ENCODE measurements at regions not wholly inside any gene's neighbourhood (a gene's known extent, or its start where the extent isn't known, plus 50 kb on each side); places are given as distances from the start of the nearest gene placed in this dataset.

GRCh38 chr3:162193148-162194095 is 696.8 kb downstream of the OTOL1 start:
- no peak for DNase-seq (ENCODE audit: low spot score)

- no peak for DNase-seq (ENCODE audit: low spot score)
These were observed 698.5 kb downstream of the OTOL1 start for GRCh38 chr3:162195147-162195546.

GRCh38 chr3:162196964-162197363 is 700.4 kb downstream of the OTOL1 start:
- no peak for DNase-seq (ENCODE audit: low spot score)

GRCh38 chr3:162200836-162201235 is 704.2 kb downstream of the OTOL1 start:
- no peak for DNase-seq (ENCODE audit: low spot score)

- no peak for DNase-seq (ENCODE audit: low spot score)
These were observed 710.0 kb downstream of the OTOL1 start for GRCh38 chr3:162206648-162207047.

GRCh38 chr3:162211470-162211869 is 714.9 kb downstream of the OTOL1 start:
- no peak for DNase-seq (ENCODE audit: low spot score)

- DNase-seq (ENCODE audit: low spot score): no peak
These were observed 716.6 kb downstream of the OTOL1 start for GRCh38 chr3:162213196-162213595.

- DNase-seq (ENCODE audit: low spot score): no peak
These were observed 717.3 kb downstream of the OTOL1 start for GRCh38 chr3:162213956-162214355.

- DNase-seq (ENCODE audit: low spot score): no peak
These were observed 721.0 kb downstream of the OTOL1 start for GRCh38 chr3:162217647-162218046.

- no peak for DNase-seq (ENCODE audit: low spot score)
These were observed 721.9 kb downstream of the OTOL1 start for GRCh38 chr3:162218479-162218878.

- DNase-seq (ENCODE audit: low spot score): no peak
These were observed 728.1 kb downstream of the OTOL1 start for GRCh38 chr3:162224746-162225145.

GRCh38 chr3:162236949-162237348 is 740.3 kb downstream of the OTOL1 start:
- no peak for DNase-seq (ENCODE audit: low spot score)

GRCh38 chr3:162250782-162251181 is 754.2 kb downstream of the OTOL1 start:
- no peak for DNase-seq (ENCODE audit: low spot score)

GRCh38 chr3:162262129-162262528 is 765.5 kb downstream of the OTOL1 start:
- no peak for DNase-seq (ENCODE audit: low spot score)

- DNase-seq (ENCODE audit: low spot score): no peak
These were observed 767.0 kb downstream of the OTOL1 start for GRCh38 chr3:162263596-162263995.

GRCh38 chr3:162269636-162270458 is 773.2 kb downstream of the OTOL1 start:
- DNase-seq (ENCODE audit: low spot score): no peak

GRCh38 chr3:162274070-162274469 is 777.5 kb downstream of the OTOL1 start:
- no peak for DNase-seq (ENCODE audit: low spot score)

GRCh38 chr3:162278834-162279233 is 782.2 kb downstream of the OTOL1 start:
- DNase-seq (ENCODE audit: low spot score): no peak

- no peak for DNase-seq (ENCODE audit: low spot score)
These were observed 788.7 kb downstream of the OTOL1 start for GRCh38 chr3:162285259-162285658.

- no peak for DNase-seq (ENCODE audit: low spot score)
These were observed 791.0 kb downstream of the OTOL1 start for GRCh38 chr3:162287600-162287999.

GRCh38 chr3:162292409-162292808 is 795.8 kb downstream of the OTOL1 start:
- DNase-seq (ENCODE audit: low spot score): no peak

- DNase-seq (ENCODE audit: low spot score): no peak
These were observed 798.8 kb downstream of the OTOL1 start for GRCh38 chr3:162295323-162295983.
